Endodermal cell (in vitro differentiated cells): ENCODE measurements at regions not wholly inside any gene's neighbourhood (a gene's known extent, or its start where the extent isn't known, plus 50 kb on each side); places are given as distances from the start of the nearest gene placed in this dataset.

Experiments
- DNase-seq: peaks from one replicate; pipeline ENCODE4 v3.0.0-alpha.2; 2017
- H3K27ac ChIP-seq: 2 replicates; pipeline ENCODE4 v1.5.1; 2013; ENCODE audit warnings: mild to moderate bottlenecking, low read depth, low read length, moderate library complexity
- H3K27me3 ChIP-seq: 2 replicates; pipeline ENCODE4 v1.6.1; 2013; ENCODE audit warnings: mild to moderate bottlenecking, low read length, moderate library complexity; ENCODE audit not compliant: insufficient read depth, control insufficient read depth, poor library complexity, severe bottlenecking
- H3K36me3 ChIP-seq: 2 replicates; pipeline ENCODE4 v1.7.0; 2013; ENCODE audit warnings: mild to moderate bottlenecking, low read length, moderate library complexity; ENCODE audit not compliant: control insufficient read depth, insufficient read depth
- H3K4me1 ChIP-seq: one replicate; pipeline ENCODE4 v1.7.0; 2013; ENCODE audit warnings: low read length; ENCODE audit not compliant: control insufficient read depth, insufficient read depth
- H3K4me3 ChIP-seq: 2 replicates; pipeline ENCODE4 v1.5.1; 2013; ENCODE audit warnings: mild to moderate bottlenecking, low read length, moderate library complexity
- H3K9ac ChIP-seq: 2 replicates; pipeline ENCODE4 v1.6.1; 2013; ENCODE audit warnings: mild to moderate bottlenecking, low read length, moderate library complexity; ENCODE audit not compliant: poor library complexity, severe bottlenecking; ENCODE audit errors: extremely low read depth
- H3K9me3 ChIP-seq: 2 replicates; pipeline ENCODE4 v1.6.1; 2013; ENCODE audit warnings: mild to moderate bottlenecking, low read length, moderate library complexity; ENCODE audit not compliant: control insufficient read depth
- H3K27ac Mint-ChIP-seq: 2 replicates; pipeline ENCODE4 v1.8.0; 2020; ENCODE audit warnings: mixed read lengths
- H3K27me3 Mint-ChIP-seq: 2 replicates; pipeline ENCODE4 v1.8.0; 2021; ENCODE audit warnings: mild to moderate bottlenecking, mixed read lengths; ENCODE audit not compliant: insufficient read depth
- H3K36me3 Mint-ChIP-seq: 2 replicates; pipeline ENCODE4 v1.8.0; 2020; ENCODE audit warnings: low read depth, mixed read lengths
- H3K4me1 Mint-ChIP-seq: 2 replicates; pipeline ENCODE4 v1.8.0; 2020; ENCODE audit warnings: mixed read lengths
- H3K4me3 Mint-ChIP-seq: 2 replicates; pipeline ENCODE4 v1.8.0; 2020; ENCODE audit warnings: mild to moderate bottlenecking, moderate library complexity, mixed read lengths
- H3K9me3 Mint-ChIP-seq: 2 replicates; pipeline ENCODE4 v1.8.0; 2020; ENCODE audit warnings: mild to moderate bottlenecking, mixed read lengths
- WGBS, 2 experiments: methylation state at CpG; one replicate each; pipeline versions ENCODE4 v1.1.5 to v1.1.7; 2013; ENCODE audit warnings: missing lambda C conversion rate in 2 of 2, mixed read lengths in 1 of 2; ENCODE audit not compliant: insufficient coverage in 1 of 2, insufficient read length in 1 of 2; 5-methylcytosine and 5-hydroxymethylcytosine counted together
- TF ChIP-seq, protein P1 (sequence below): fragments of 200-600 bp; sonication (generic); conservative IDR thresholded peaks from 2 replicates; pipeline ENCODE4 v1.5.0; 2021; ENCODE audit warnings: antibody characterized with exemption, mild to moderate bottlenecking

DNA sequence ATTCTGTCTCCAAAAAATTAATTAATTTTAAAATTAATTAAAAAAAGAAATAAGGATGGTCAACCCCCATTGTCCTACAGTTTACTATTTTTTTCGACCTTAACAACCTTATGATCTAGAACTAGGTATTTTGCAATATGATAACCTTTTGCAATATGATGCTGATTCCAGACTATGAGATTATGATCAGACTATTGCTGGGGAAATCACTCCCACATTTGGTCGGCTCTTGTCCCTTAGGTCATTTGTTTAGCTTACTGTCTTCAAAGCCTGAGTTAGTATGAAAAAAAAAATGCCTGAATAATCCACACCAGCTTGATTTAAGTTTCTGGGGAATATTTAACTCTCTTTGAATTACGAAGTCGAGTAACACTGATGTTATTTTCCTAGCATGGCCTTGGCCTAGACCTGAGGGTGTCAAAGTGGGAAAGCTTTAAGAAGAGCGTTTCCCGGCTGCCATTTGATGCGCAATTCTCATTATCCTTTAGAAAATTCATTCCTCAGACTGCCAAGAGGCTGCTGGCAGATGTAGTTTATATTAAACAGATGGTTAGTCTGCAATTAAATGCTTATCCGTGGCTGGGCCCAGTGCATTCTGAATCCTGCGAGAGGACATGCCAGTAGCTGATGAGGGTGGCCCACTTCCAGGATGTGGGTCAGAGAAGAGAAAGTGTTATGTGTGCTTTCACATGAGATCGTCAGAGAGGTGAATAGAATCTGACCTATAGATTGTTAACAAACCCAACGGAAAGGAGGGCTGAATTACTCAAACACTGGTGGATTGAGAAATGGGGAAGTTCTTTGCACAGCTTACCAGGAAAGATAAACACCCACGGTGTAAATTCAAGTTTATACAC is 496.0 kb upstream of the THBS1 start:
- WGBS, 2 experiments: 91 to 93% methylated on average over 9 to 11 of the region's 12 CpGs
- Mint-ChIP-seq H3K9me3 (no peaks in the 10 kb centered on the region), H3K4me3 (no peak overlapping the region), H3K4me1 (peaks cover 9% of the 10 kb centered on the region), H3K27me3 (no peaks in the 10 kb centered on the region), H3K27ac (no peak overlapping the region), H3K36me3 (no peaks in the 10 kb centered on the region)
- no peak overlapping the region for H3K4me3 ChIP-seq
- H3K27ac ChIP-seq: no peak overlapping the region
- no peak overlapping the region for H3K9ac ChIP-seq
- no peaks in the 10 kb centered on the region for H3K36me3 ChIP-seq
- TF ChIP-seq, protein P1, sequence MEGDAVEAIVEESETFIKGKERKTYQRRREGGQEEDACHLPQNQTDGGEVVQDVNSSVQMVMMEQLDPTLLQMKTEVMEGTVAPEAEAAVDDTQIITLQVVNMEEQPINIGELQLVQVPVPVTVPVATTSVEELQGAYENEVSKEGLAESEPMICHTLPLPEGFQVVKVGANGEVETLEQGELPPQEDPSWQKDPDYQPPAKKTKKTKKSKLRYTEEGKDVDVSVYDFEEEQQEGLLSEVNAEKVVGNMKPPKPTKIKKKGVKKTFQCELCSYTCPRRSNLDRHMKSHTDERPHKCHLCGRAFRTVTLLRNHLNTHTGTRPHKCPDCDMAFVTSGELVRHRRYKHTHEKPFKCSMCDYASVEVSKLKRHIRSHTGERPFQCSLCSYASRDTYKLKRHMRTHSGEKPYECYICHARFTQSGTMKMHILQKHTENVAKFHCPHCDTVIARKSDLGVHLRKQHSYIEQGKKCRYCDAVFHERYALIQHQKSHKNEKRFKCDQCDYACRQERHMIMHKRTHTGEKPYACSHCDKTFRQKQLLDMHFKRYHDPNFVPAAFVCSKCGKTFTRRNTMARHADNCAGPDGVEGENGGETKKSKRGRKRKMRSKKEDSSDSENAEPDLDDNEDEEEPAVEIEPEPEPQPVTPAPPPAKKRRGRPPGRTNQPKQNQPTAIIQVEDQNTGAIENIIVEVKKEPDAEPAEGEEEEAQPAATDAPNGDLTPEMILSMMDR: no peak
- no peaks in the 10 kb centered on the region for H3K27me3 ChIP-seq
- H3K4me1 ChIP-seq: no peaks in the 10 kb centered on the region
- DNase-seq: no peak
- no peaks in the 10 kb centered on the region for H3K9me3 ChIP-seq

- H3K4me1 ChIP-seq: no peaks in the 10 kb centered on the region
- no peak overlapping the region for H3K4me3 Mint-ChIP-seq
Measured at GRCh38 chr15:39086641-39087040, 494.2 kb upstream of the THBS1 start.

GRCh38 chr15:39088156-39088555 is 492.7 kb upstream of the THBS1 start:
- Mint-ChIP-seq H3K4me1 (peaks cover 14% of the 10 kb centered on the region), H3K27ac (no peak overlapping the region), H3K27me3 (no peaks in the 10 kb centered on the region), H3K36me3 (no peaks in the 10 kb centered on the region), H3K9me3 (no peaks in the 10 kb centered on the region), H3K4me3 (no peak overlapping the region)
- 83% methylated on average over 1 of the region's 1 CpG; no CpG with 5 or more reads in 1 of the 2 experiments for WGBS, 2 experiments
- Histone ChIP-seq H3K27ac (no peak overlapping the region), H3K4me1 (no peaks in the 10 kb centered on the region), H3K9me3 (no peaks in the 10 kb centered on the region), H3K27me3 (no peaks in the 10 kb centered on the region), H3K36me3 (no peaks in the 10 kb centered on the region), H3K9ac (no peak overlapping the region), H3K4me3 (no peak overlapping the region)
- DNase-seq: no peak
- TF ChIP-seq, protein P1: no peak

More at GRCh38 chr15:39086641-39087040, 494.2 kb upstream of the THBS1 start:
- TF ChIP-seq, protein P1: no peak
- H3K27ac Mint-ChIP-seq: no peak overlapping the region
- no peaks in the 10 kb centered on the region for H3K27me3 Mint-ChIP-seq
- Histone ChIP-seq H3K27ac (no peak overlapping the region), H3K4me3 (no peak overlapping the region), H3K9me3 (no peaks in the 10 kb centered on the region), H3K36me3 (no peaks in the 10 kb centered on the region), H3K9ac (no peak overlapping the region), H3K27me3 (no peaks in the 10 kb centered on the region)
- H3K9me3 Mint-ChIP-seq: no peaks in the 10 kb centered on the region
- H3K4me1 Mint-ChIP-seq: peaks cover 14% of the 10 kb centered on the region
- H3K36me3 Mint-ChIP-seq: no peaks in the 10 kb centered on the region
- DNase-seq: no peak
- 94% methylated on average over 5 of the region's 5 CpGs for WGBS, 2 experiments
